ENCODE measurements at regions not wholly inside any gene's neighbourhood (a gene's known extent, or its start where the extent isn't known, plus 50 kb on each side); places are given as distances from the start of the nearest gene placed in this dataset.

- no peak overlapping the region for H3K4me3 ChIP-seq (ENCODE audit: low read depth, low read length)
- H3K27me3 ChIP-seq (ENCODE audit: control insufficient read depth, insufficient read depth, low read length) = no peaks in the 10 kb centered on the region; the same call in none of the 2 replicates
- ChIA-PET CTCF (interaction anchor here (1.5 kb wide), 1 partner anchor 150 kb away, joined by 3 read pairs; no protein-coding TSS in a partner anchor), POLR2A (no interaction called here)
- no peak for DNase-seq (ENCODE audit: low read depth)
- TF ChIP-seq CTCF (IDR thresholded peaks at IDR 0.05; ENCODE audit: insufficient read depth, low read depth, low read length) = no peak
- no peaks in the 10 kb centered on the region for H3K36me3 ChIP-seq (ENCODE audit: control insufficient read depth, insufficient read depth, low read length)
Observed at GRCh38 chr6:45772886-45773495, 242.7 kb downstream of the CLIC5 start.

- Histone ChIP-seq H3K36me3 (ENCODE audit: control insufficient read depth, insufficient read depth, low read length) (no peaks in the 10 kb centered on the region), H3K27me3 (ENCODE audit: control insufficient read depth, insufficient read depth, low read length) (no peaks in the 10 kb centered on the region; the same call in none of the 2 replicates), H3K4me3 (ENCODE audit: low read depth, low read length) (no peak overlapping the region)
- ChIA-PET POLR2A (no interaction called here), CTCF (interaction anchor here (0.9 kb wide), 1 partner anchor 11 kb away, joined by 4 read pairs; no protein-coding TSS in a partner anchor)
- DNase-seq (ENCODE audit: low read depth) = no peak
- no peak for TF ChIP-seq CTCF (IDR thresholded peaks at IDR 0.05; ENCODE audit: insufficient read depth, low read depth, low read length)
Observed at GRCh38 chr6:45772051-45772450, 243.6 kb downstream of the CLIC5 start.

GRCh38 chr6:45763281-45763680 is 252.4 kb downstream of the CLIC5 start:
- ChIA-PET CTCF (interaction anchor here (0.6 kb wide), 1 partner anchor 1452 kb away, joined by 4 read pairs; no protein-coding TSS in a partner anchor), POLR2A (interaction anchor here (0.7 kb wide), 1 partner anchor 377 kb away, joined by 6 read pairs; no protein-coding TSS in a partner anchor)
- no peaks in the 10 kb centered on the region for H3K27me3 ChIP-seq (ENCODE audit: control insufficient read depth, insufficient read depth, low read length)
- H3K4me3 ChIP-seq (ENCODE audit: low read depth, low read length) = no peak overlapping the region
- TF ChIP-seq CTCF (IDR thresholded peaks at IDR 0.05; ENCODE audit: insufficient read depth, low read depth, low read length) = no peak
- H3K36me3 ChIP-seq (ENCODE audit: control insufficient read depth, insufficient read depth, low read length) = no peaks in the 10 kb centered on the region
- DNase-seq (ENCODE audit: low read depth) = no peak

GRCh38 chr6:45759472-45759810 is 256.2 kb downstream of the CLIC5 start:
- Histone ChIP-seq H3K4me3 (ENCODE audit: low read depth, low read length) (no peak overlapping the region), H3K27me3 (ENCODE audit: control insufficient read depth, insufficient read depth, low read length) (no peaks in the 10 kb centered on the region), H3K36me3 (ENCODE audit: control insufficient read depth, insufficient read depth, low read length) (no peaks in the 10 kb centered on the region)
- TF ChIP-seq CTCF (IDR thresholded peaks at IDR 0.05; ENCODE audit: insufficient read depth, low read depth, low read length) = no peak
- CTCF ChIA-PET = no interaction called here
- POLR2A ChIA-PET = no interaction called here
- no peak for DNase-seq (ENCODE audit: low read depth)

- ChIA-PET POLR2A (no interaction called here), CTCF (interaction anchor here (1.3 kb wide), 1 partner anchor 24 kb away, joined by 4 read pairs; no protein-coding TSS in a partner anchor)
- no peak for TF ChIP-seq CTCF (IDR thresholded peaks at IDR 0.05; ENCODE audit: insufficient read depth, low read depth, low read length)
- no peak for DNase-seq (ENCODE audit: low read depth)
- no peaks in the 10 kb centered on the region for H3K27me3 ChIP-seq (ENCODE audit: control insufficient read depth, insufficient read depth, low read length)
- H3K4me3 ChIP-seq (ENCODE audit: low read depth, low read length) = no peak overlapping the region
- H3K36me3 ChIP-seq (ENCODE audit: control insufficient read depth, insufficient read depth, low read length) = no peaks in the 10 kb centered on the region
Observed at GRCh38 chr6:45758787-45759471, 256.7 kb downstream of the CLIC5 start.
